ENCODE measurements at regions not wholly inside any gene's neighbourhood (a gene's known extent, or its start where the extent isn't known, plus 50 kb on each side); places are given as distances from the start of the nearest gene placed in this dataset.

- H3K4me1 ChIP-seq (ENCODE audit: low read depth, poor library complexity, severe bottlenecking): no peaks in the 10 kb centered on the region
- H3K27ac ChIP-seq: no peak overlapping the region
- H3K9ac ChIP-seq: no peak overlapping the region
- no peaks in the 10 kb centered on the region for H3K27me3 ChIP-seq (ENCODE audit: insufficient read depth, low read depth)
- no peak overlapping the region for H3K4me2 ChIP-seq
- no peaks in the 10 kb centered on the region for H4K20me1 ChIP-seq (ENCODE audit: insufficient read depth)
- TF ChIP-seq CTCF (conservative IDR thresholded peaks at IDR 0.05; ENCODE audit: low read depth, low read length): no peak
- H3K36me3 ChIP-seq (ENCODE audit: insufficient read depth): no peaks in the 10 kb centered on the region
- no peaks in the 10 kb centered on the region for H3K79me2 ChIP-seq (ENCODE audit: insufficient read depth, low read depth)
- no peak overlapping the region for H2AFZ ChIP-seq (ENCODE audit: low read depth)
- H3K4me3 ChIP-seq (IDR thresholded peaks at IDR 0.05; ENCODE audit: insufficient read depth, low read depth, low read length): no peak overlapping the region
These were observed 294.7 kb downstream of the NAF1 start for GRCh38 chr4:162871990-162872389.

- H3K36me3 ChIP-seq (ENCODE audit: insufficient read depth): no peaks in the 10 kb centered on the region
These were observed 297.5 kb downstream of the NAF1 start for GRCh38 chr4:162869157-162869556.

GRCh38 chr4:162866565-162866964, 300.1 kb downstream of the NAF1 start:
- H3K79me2 ChIP-seq (ENCODE audit: insufficient read depth, low read depth): no peaks in the 10 kb centered on the region
- H3K27me3 ChIP-seq (ENCODE audit: insufficient read depth, low read depth): no peaks in the 10 kb centered on the region
- no peak overlapping the region for H3K4me2 ChIP-seq
- no peak overlapping the region for H3K27ac ChIP-seq
- H3K4me1 ChIP-seq (ENCODE audit: low read depth, poor library complexity, severe bottlenecking): no peaks in the 10 kb centered on the region
- no peak overlapping the region for H3K4me3 ChIP-seq (IDR thresholded peaks at IDR 0.05; ENCODE audit: insufficient read depth, low read depth, low read length)
- no peaks in the 10 kb centered on the region for H3K36me3 ChIP-seq (ENCODE audit: insufficient read depth)
- no peak for TF ChIP-seq CTCF (conservative IDR thresholded peaks at IDR 0.05; ENCODE audit: low read depth, low read length)
- H4K20me1 ChIP-seq (ENCODE audit: insufficient read depth): no peaks in the 10 kb centered on the region
- H3K9ac ChIP-seq: no peak overlapping the region
- H2AFZ ChIP-seq (ENCODE audit: low read depth): no peak overlapping the region

More at GRCh38 chr4:162869157-162869556, 297.5 kb downstream of the NAF1 start:
- Histone ChIP-seq H3K27me3 (ENCODE audit: insufficient read depth, low read depth) (no peaks in the 10 kb centered on the region), H3K9ac (no peak overlapping the region), H2AFZ (ENCODE audit: low read depth) (no peak overlapping the region), H4K20me1 (ENCODE audit: insufficient read depth) (no peaks in the 10 kb centered on the region), H3K79me2 (ENCODE audit: insufficient read depth, low read depth) (no peaks in the 10 kb centered on the region), H3K4me3 (IDR thresholded peaks at IDR 0.05; ENCODE audit: insufficient read depth, low read depth, low read length) (no peak overlapping the region), H3K4me1 (ENCODE audit: low read depth, poor library complexity, severe bottlenecking) (no peaks in the 10 kb centered on the region), H3K27ac (no peak overlapping the region), H3K4me2 (no peak overlapping the region)
- TF ChIP-seq CTCF (conservative IDR thresholded peaks at IDR 0.05; ENCODE audit: low read depth, low read length): no peak

GRCh38 chr4:162865102-162865501, 301.6 kb downstream of the NAF1 start:
- no peaks in the 10 kb centered on the region for H3K36me3 ChIP-seq (ENCODE audit: insufficient read depth)
- no peak for TF ChIP-seq CTCF (conservative IDR thresholded peaks at IDR 0.05; ENCODE audit: low read depth, low read length)
- no peak overlapping the region for H3K27ac ChIP-seq
- H3K4me2 ChIP-seq: no peak overlapping the region
- no peak overlapping the region for H2AFZ ChIP-seq (ENCODE audit: low read depth)
- no peak overlapping the region for H3K4me3 ChIP-seq (IDR thresholded peaks at IDR 0.05; ENCODE audit: insufficient read depth, low read depth, low read length)
- no peak overlapping the region for H3K9ac ChIP-seq
- H4K20me1 ChIP-seq (ENCODE audit: insufficient read depth): no peaks in the 10 kb centered on the region
- H3K4me1 ChIP-seq (ENCODE audit: low read depth, poor library complexity, severe bottlenecking): no peaks in the 10 kb centered on the region
- no peaks in the 10 kb centered on the region for H3K27me3 ChIP-seq (ENCODE audit: insufficient read depth, low read depth)
- H3K79me2 ChIP-seq (ENCODE audit: insufficient read depth, low read depth): no peaks in the 10 kb centered on the region
